Loucy (cell line): ENCODE measurements at regions not wholly inside any gene's neighbourhood (a gene's known extent, or its start where the extent isn't known, plus 50 kb on each side); places are given as distances from the start of the nearest gene placed in this dataset.

ENCODE experiments used
- EZH2phosphoT487 ChIP-seq: fragments of 200-600 bp; IDR thresholded peaks from 2 replicates; pipeline ENCODE4 v1.6.1; 2018; ENCODE audit warnings: antibody characterized with exemption, mild to moderate bottlenecking, moderate library complexity, borderline replicate concordance
- TF ChIP-seq, protein P1 (sequence below): fragments of 200-600 bp; sonication (generic); conservative IDR thresholded peaks from 2 replicates; pipeline ENCODE4 v1.5.1; 2014; ENCODE audit warnings: mild to moderate bottlenecking, antibody characterized with exemption, low read length

DNA sequence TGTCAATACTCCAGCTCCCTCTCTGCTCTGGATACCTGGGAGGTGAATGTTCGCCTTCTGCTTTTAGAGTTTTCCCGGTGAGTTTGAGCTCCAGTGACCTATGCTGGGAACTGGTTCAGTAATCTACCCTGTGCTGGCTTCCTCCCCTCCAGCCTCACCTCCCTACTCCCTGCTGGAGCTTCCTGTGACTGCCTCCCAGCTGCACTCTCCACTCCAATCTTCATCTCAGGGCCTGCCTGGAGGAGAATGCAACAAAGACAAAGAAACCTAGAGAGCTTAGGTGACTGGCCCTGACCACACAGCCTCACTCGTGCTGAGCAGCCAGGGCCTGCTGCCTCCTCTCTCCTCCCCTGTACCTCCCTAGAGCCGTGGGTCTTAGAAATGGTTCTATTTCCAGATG is 101.6 kb upstream of the FOXF1 start:
- TF ChIP-seq, protein P1, sequence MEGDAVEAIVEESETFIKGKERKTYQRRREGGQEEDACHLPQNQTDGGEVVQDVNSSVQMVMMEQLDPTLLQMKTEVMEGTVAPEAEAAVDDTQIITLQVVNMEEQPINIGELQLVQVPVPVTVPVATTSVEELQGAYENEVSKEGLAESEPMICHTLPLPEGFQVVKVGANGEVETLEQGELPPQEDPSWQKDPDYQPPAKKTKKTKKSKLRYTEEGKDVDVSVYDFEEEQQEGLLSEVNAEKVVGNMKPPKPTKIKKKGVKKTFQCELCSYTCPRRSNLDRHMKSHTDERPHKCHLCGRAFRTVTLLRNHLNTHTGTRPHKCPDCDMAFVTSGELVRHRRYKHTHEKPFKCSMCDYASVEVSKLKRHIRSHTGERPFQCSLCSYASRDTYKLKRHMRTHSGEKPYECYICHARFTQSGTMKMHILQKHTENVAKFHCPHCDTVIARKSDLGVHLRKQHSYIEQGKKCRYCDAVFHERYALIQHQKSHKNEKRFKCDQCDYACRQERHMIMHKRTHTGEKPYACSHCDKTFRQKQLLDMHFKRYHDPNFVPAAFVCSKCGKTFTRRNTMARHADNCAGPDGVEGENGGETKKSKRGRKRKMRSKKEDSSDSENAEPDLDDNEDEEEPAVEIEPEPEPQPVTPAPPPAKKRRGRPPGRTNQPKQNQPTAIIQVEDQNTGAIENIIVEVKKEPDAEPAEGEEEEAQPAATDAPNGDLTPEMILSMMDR: no peak
- TF ChIP-seq EZH2phosphoT487: no peak
